ENCODE measurements at regions not wholly inside any gene's neighbourhood (a gene's known extent, or its start where the extent isn't known, plus 50 kb on each side); places are given as distances from the start of the nearest gene placed in this dataset.

GRCh38 chr21:16370186-16370585, 640.4 kb downstream of the USP25 start:
- TF ChIP-seq POLR2AphosphoS5 (IDR thresholded peaks at IDR 0.05; ENCODE audit: borderline replicate concordance, low read depth, low read length): no peak
- TF ChIP-seq EZH2 (IDR thresholded peaks at IDR 0.05): no peak
- TF ChIP-seq FOXP2 (optimal IDR thresholded peaks at IDR 0.05; ENCODE audit: control extremely low read depth, extremely low read length, insufficient read depth): no peak

All from SK-N-MC (cell line).